HL-60/S4 treated with phorbol 12-myristate 13-acetate at 8.2 ng/mL for 4 days and 3 days (cell line): ENCODE measurements at regions not wholly inside any gene's neighbourhood (a gene's known extent, or its start where the extent isn't known, plus 50 kb on each side); places are given as distances from the start of the nearest gene placed in this dataset.

ENCODE experiments used
- in situ Hi-C: fragments of 300-500 bp; cut with MboI; formaldehyde crosslinking; loops from 2 replicates; pipeline ENCODE4 v1.15.0; 2022; ENCODE audit warnings: low sequenced_read_pairs

DNA sequence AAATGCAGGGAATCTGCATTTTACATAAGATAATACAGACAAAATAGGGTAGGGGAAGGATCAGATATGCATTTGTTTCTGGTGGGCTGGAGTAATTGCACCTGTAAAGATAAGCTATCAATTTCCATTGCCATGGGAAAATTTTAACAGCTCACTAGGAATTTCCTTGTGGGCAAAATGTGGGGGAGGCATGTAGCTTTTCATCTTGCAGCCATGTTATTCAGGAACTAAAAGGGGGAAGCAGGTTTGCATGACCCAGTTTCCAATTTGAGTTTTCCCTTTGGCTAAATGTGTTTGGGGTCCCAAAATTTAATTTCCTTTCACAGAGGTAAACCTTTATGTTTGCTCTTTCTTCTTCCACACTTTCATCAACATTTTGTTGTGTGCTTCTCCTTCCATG lies 624.4 kb downstream of the NYAP2 start:
- in situ Hi-C loops, result no loop called here

DNA sequence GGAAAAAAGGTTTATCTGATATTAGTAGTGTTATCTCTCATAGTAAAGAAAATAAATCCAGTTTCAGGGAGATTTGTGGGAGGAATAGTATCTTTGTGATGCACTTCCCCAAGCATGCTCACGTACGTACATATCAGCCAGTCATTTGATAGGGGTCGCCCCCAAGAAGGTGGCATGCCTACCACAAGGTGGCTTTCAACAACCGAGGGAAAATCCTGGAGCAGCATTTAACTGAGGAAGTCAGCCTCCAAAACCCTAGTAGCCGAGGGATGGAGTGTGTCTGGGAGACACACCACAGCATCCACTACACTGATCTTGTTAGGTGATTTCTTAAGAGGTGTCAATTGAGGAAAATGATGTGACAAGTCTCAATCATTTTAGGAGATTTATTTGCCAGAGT lies 623.9 kb downstream of the NYAP2 start:
- in situ Hi-C loops, result no loop called here

DNA sequence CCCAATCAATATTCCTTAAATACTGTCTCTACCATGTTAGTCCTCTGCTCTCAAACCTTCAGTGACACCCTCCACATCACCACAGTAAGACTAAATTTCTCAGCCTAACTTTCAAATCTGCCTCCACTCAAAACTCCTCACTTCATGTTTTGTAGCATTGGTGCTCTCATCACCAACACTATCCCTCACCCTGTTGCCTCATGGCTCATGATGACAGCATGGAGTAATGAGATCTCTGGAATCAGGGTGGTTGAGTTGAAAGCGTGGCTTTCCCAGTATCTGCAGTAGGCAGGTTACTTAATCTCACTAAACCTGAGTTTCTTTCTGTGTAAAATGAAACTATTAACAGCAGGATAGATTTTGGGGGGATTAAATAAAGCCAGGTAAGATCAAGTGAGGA lies 621.4 kb downstream of the NYAP2 start:
- in situ Hi-C loops, result no loop called here

DNA sequence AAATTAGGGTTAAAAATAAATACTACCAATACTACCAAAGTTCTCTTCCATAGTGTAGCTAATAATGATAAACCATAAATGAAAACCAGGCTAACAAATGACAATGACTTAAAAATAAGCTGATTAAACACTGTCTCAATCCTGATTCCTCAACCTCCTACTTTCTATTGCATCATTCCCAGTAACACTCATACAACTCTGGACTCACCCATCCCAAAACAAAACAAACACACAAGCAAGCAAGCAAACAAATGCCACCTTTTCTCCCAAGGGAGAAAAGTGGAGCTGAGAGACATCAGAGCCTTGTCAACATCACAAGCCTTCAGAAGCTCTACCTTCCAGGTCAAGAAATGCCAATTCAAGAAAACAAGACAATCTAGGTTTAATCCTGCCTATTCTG lies 620.7 kb downstream of the NYAP2 start:
- in situ Hi-C loops, result no loop called here

DNA sequence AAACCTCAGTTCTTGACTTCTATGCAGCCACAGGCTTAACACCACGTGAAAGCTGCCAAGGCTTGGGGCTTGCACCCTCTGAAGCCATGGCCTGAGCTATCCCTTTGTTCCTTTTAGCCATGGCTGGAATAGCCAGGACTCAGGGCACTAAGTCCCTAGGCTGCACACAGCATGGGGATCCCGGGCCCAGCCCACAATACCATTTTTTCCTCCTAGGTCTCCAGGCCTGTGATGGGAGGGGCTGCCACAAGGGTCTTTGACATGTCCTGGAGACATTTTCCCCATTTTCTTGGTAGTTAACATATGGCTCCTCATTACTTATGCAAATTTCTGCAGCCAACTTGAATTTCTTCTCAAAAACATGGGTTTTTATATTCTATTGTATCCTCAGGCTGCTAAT lies 619.1 kb downstream of the NYAP2 start:
- in situ Hi-C loops, result no loop called here

DNA sequence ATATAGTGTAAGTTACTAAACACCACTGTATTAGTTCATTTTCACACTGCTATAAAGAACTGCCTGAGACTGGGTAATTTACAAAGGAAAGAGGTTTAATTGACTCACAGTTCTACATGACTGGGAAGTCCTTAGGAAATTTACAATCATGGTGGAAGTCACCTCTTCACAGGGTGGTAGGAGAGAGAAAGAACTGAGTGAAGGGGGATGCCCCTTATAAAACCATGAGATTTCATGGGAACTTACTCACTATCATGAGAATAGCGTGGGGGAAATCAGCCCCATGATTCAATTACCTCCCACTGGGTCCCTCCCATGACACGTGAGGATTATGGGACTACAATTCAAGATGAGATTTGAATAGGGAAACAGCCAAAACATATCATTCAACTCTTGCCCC lies 618.0 kb downstream of the NYAP2 start:
- in situ Hi-C loops, result no loop called here

DNA sequence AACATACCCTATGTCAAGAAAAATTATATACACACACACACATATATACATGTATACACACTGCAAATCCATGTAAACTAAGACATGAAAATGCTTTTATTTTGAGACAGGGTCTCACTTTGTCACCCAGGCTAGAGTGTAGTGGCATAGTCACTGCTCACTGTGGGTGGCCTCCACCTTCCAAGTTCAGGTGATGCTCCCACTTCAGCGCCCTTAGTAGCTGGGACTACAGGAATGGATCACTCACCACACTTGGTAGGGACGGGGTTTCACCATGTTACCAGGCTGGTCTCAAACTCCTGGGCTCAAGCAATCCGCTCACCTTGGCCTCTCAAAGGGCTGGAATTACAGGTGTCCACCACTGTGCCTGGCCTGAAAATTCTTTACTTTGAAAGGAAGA lies 617.6 kb downstream of the NYAP2 start:
- in situ Hi-C loops, result no loop called here

DNA sequence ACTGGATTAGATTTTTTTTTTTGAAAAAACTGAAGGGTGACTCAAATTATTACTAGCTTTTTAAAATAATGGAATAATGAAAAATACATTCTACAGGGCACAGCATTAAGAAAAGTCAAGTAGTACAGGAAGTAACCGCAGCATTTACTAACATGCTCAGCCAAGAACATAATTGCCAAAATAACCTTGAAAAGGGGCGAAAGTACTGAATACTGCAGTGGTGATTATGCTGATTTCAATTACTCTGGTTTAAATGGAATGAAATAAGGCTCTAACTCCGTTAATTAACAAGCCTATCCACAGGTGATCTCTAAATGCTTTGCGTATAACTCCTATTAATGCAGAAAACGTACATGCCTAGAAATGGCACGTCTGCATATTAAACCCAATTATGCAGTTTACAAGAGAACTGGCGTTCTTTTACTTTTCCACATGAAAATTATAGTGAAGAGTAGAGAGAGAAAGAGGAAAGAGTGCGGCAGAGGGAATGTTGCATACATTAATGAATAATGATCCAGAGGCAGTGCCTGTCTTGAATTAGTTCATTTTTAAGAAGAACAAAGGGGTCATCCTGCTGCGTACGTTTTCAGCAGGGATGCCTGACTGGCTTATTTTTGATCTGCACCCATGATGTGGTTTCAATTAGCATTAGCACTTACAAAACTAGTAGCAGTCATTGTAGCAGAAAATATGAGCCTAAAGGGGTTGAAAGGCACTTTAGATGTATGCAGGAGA lies 612.4 kb downstream of the NYAP2 start:
- in situ Hi-C loops, result no loop called here

DNA sequence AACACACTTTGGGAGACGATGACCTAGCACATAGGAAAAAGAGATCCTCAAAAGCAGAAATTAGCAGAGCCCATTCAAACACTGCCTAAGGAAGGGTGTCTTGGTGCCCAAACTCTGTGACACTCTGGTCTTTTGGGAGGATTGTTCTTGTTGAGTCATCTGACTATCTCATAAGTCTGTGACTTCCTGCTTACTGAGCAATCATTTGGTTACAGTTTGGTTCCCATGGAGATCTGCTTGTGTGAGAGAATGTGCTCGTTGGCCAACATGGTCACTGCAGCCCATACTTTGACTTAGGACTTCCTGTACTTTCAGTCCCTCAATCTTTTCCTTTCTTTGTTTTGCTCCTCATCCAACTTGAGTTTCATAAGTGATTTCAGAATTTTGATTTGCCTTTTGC lies 602.9 kb downstream of the NYAP2 start:
- in situ Hi-C loops, result no loop called here

DNA sequence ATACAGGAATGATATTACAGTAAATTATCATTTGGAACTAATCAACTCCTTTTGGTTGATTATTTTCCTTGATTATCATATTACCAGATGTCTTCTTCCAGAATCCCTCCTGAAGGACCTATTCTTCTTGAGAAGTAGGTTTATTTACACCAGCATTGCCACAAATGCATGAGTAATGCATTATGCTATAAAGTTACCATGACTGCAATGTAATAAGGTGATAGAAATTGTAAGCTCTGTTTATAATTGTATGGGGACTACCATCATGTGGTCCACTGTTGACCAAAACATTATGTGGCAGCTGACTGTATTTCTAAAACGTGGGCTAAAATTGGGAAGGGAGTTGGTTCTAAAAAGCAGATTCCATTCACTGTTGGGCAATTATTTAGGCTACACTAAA lies 602.2 kb downstream of the NYAP2 start:
- in situ Hi-C loops, result no loop called here

DNA sequence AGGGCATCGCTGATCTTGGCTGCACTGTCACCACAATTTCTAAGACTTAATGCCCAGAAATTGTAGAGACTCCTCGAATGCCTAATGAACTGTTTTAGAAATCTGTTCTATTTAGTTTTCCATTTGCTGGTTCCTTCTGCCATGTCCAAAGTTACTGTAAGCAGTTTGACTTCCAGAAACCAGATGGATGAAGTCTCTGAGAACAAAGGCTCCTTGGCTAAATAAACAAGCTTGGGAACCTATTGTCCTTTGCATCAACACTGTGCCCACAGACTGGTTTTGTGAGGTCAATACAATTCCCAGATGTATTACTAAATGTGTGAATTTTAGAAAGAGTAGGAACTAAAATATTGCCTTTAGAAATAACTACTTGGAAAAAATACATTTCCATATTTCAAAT lies 600.2 kb downstream of the NYAP2 start:
- in situ Hi-C loops, result no loop called here

DNA sequence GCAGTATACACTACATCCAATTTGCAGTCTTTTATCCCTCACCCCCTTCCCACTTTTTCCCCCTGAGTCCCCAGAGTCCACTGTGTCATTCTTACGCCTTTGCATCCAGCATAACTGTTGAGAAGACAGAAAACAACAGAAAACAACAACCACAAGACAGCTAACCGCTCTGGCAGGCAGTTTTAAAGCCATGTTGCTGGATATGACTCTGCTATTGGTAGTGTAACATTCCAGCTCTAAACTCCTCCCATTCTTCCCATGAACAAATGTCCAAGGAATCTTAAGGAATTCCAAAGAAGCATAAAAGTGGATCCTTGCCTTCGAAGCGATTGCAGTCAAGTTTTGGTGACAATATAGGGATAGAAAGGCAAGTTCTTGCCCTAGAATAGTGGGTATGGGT lies 599.1 kb downstream of the NYAP2 start:
- in situ Hi-C loops, result no loop called here

DNA sequence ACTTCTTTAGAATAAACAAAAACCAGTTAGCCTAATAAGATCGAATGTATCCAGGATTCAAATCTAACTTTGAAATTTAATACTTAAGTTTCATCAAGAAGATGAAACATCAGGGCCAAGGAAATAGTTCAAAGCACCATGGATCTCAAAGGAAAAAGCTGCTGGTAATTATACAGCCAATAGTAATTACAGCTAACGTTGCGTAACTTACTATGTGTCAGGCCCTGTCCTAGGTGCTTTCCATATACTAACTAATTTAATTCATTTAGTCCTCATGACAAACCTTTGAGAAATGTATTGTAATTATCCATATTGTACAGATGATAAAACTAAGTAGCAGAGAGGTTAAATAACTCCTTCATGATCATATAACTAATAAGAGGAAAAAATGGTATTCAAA lies 598.6 kb downstream of the NYAP2 start:
- in situ Hi-C loops, result no loop called here

DNA sequence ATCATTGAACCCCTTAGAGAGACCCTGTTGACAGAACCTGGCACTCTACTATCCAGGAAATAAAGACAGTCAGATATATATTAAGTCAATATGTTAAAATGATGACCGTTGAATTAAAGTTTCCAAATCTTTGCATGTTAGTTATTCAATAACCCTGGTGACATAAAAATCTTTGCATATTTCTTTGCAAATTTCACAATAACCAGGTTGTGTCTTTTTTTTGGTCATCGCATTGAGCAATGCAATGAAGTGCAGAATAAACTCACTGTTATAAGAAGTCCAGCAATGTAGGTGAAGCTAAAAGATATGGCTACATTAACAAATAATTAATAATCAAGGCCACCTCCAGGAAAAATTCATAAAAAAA lies 596.9 kb downstream of the NYAP2 start:
- in situ Hi-C loops, result no loop called here

DNA sequence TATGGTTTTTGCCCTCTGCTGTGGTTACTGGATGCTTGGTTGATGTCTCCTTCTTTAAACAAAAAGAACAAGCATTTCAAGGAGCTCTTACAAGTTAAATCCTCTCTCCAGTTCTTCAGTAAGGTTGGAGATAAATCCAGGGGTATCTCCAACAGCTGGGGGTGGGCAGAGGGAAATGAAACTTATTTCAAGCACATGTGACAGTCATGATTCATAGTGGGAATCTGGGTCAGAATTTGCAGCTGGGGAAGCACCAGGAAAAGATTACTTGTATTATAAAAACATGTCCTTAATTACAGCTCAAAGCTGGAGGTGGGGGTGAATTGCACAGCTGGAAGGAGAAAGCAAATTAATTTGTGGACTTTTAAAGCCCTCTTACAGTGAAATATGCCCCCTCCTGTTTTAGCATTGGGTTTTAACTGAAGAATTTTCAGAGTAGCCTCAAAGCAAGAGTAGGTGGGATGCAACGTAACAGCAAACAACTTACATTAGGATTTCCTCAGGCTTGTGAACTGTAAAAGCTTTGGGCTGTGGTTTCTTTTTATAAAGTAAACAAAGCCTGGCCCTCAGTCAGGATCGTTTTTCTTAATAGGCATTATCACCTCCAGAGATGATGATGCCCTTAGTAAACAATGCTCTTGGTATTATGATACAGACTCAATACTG lies 596.4 kb downstream of the NYAP2 start:
- in situ Hi-C loops, result no loop called here

DNA sequence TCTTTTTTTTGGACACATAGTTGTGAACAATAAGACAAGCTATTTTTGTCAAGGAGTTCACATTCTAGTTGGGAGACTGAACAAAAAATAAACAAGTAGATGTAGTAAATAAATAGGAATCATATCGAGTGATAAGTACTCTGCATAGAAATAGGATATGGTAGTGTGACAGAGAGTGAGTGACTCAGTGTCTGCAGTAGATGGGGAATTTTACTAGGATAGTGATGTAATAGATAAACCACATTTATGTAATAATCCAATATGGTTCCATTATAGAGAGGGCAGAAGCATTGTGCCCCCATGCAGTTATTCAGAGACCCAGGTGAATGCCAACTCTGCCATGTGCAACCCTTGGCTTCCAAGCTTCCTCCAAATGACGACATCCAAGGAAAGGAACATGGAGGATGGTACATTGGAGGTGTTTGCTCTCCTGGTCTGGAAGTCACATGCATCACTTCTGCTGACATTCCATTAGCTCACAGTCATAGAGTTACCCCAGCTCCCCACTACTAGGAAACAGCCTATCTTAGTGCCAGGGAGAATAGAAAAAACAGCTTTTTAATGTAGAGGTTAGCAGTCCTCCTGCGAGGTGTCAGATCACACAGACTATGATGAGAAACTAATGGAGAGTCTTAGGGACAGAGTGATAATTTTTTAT lies 595.4 kb downstream of the NYAP2 start:
- in situ Hi-C loops, result no loop called here

DNA sequence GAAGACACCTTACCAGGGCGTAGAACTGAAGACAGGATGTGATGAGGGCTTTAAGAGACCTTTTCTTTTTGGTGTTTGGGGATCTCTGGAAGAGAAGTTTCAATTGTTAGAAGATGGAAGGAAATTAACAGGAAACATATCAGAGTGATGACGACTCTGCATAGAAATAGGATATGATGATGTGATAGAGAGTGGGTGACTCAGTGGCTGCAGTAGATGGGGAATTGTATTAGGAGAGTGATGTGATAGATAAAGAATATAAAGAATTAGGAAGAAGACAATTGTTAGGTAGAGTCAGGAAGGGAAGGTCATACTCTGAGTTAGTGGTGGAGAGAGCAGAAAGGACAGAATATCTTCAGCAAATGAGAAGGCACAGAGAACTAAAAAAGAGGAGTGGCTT lies 593.9 kb downstream of the NYAP2 start:
- in situ Hi-C loops, result no loop called here

DNA sequence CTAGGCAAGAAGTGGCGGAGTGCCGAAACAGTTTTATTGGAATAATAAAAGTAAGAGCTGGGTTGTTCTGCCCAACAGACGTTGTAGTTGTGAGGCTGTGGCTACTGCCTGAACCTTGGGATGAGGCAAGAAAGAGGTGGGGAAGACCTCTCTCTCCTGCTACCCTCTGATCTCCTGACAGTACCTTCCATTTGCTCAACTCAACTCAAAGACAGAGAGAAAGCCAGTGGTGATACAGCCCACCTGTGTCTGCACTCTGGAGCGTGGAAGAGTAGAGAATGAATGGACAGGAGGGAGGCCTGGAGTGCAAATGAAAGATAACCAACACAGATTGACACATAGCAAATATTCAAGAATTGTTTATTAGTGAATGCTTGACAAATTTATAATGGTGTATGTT lies 590.3 kb downstream of the NYAP2 start:
- in situ Hi-C loops, result no loop called here

DNA sequence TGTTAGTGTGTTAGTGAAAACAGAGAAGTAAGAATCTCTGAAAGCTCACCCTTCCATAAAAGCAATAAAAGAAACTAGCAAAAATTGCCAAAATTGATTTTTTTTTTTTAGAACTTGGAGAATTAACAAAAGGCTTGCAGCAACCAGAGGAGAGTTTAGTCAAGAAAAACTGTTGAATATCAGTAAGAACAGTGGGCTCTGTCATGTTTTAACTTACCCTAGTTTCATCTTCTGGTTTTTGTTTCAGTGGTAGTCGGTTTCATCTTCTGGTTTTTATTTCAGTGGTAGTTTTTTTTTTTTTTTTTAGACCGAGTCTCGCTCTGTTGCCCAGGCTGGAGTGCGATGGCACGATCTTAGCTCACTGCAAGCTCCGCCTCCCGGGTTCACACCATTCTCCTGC lies 580.9 kb downstream of the NYAP2 start:
- in situ Hi-C loops, result no loop called here

DNA sequence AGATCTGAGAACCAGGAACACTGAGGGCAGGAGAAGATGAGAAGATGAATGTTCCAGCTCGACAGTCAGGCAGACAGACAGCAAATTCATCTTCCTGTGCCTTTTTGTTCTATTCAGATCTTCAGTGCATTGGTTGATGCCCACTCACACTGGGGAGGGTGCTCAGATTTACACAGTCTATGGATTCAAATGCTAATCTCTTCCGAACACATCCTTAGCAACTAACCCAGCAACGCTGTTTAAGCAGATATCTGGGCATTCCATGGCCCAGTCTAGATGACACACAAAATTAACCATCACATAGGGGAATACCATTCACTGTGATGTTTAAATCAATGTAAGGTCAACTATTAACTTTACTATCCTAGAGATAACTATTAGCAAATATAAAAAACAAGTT lies 571.9 kb downstream of the NYAP2 start:
- in situ Hi-C loops, result no loop called here

DNA sequence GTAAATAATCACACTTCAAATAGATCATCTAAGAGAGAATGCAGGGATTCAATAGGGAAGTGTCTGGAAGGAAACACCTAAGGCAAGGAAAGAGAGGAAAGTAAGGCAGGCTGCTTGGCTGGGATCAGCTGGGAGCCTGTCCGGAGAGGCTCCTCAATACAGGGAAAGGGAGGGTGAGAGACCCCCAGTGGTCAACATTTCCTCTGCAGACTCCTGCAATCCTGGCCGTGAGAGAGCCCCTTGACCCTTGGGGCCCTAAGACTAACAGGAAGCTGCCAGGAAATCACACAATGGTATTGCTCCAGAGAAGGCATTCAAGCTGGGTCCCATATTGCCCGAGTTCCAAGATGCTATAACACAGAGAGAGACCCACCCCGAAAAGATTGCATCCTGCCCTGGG lies 549.4 kb downstream of the NYAP2 start:
- in situ Hi-C loops, result no loop called here

DNA sequence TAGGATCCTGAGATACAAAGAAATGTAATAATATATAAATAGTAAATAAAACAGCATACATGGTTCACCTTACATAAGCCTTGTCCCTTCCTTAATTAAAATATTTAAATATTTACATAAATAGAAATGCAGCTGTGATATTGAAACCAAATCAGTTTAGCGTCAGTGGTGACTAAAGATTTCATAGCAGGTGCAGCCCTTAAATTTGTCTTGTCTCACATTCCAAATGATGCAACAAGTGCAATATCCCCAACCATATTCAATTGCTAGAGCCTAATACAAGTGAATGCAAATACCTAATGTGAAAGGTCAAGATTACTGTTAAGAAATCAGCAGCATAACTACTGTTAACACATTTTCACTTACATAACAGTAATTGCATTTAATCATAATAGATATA lies 539.5 kb downstream of the NYAP2 start:
- in situ Hi-C loops, result no loop called here
